ENCODE measurements at regions not wholly inside any gene's neighbourhood (a gene's known extent, or its start where the extent isn't known, plus 50 kb on each side); places are given as distances from the start of the nearest gene placed in this dataset.

DNA sequence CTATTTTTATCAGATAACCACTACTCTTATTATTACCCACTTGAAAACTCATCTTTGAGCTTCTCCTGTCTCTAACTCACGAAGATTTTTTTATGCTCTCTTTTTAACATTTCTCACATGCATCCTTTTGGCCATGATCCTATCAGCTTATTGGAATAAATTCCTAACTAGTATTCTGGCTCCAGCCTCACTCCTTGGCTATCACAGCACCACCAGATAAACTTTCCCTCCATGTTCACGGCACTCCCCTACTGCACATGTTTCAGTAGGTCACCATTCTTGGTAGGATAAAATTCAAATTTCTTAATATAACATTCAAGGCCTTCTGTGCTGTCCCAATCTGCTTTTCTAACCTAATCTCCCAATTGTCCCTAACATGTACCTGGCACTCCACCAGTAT lies 186.6 kb upstream of the UBASH3B start:
- no peak overlapping the region for H3K4me3 ChIP-seq
- H3K27ac ChIP-seq, result no peak overlapping the region
- H3K4me1 ChIP-seq, result no peaks in the 10 kb centered on the region
- no peaks in the 10 kb centered on the region for H3K36me3 ChIP-seq
- WGBS, 2 donors (ENCODE audit: low coverage in 1 of 2), result 67 to 88% methylated on average over 2 of the region's 2 CpGs
- ATAC-seq, result no peak
- TF ChIP-seq, protein P1, sequence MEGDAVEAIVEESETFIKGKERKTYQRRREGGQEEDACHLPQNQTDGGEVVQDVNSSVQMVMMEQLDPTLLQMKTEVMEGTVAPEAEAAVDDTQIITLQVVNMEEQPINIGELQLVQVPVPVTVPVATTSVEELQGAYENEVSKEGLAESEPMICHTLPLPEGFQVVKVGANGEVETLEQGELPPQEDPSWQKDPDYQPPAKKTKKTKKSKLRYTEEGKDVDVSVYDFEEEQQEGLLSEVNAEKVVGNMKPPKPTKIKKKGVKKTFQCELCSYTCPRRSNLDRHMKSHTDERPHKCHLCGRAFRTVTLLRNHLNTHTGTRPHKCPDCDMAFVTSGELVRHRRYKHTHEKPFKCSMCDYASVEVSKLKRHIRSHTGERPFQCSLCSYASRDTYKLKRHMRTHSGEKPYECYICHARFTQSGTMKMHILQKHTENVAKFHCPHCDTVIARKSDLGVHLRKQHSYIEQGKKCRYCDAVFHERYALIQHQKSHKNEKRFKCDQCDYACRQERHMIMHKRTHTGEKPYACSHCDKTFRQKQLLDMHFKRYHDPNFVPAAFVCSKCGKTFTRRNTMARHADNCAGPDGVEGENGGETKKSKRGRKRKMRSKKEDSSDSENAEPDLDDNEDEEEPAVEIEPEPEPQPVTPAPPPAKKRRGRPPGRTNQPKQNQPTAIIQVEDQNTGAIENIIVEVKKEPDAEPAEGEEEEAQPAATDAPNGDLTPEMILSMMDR (IDR thresholded peaks at IDR 0.05), result no peak
- no peak for TF ChIP-seq POLR2A (IDR thresholded peaks at IDR 0.05)
- TF ChIP-seq POLR2AphosphoS5 (IDR thresholded peaks at IDR 0.05), result no peak
- TF ChIP-seq EP300 (IDR thresholded peaks at IDR 0.05), result no peak
- peaks cover 0 to 13% (median 0%) of the 10 kb centered on the region in 3 donors for H3K9me3 ChIP-seq
- H3K27me3 ChIP-seq, result no peaks in the 10 kb centered on the region

DNA sequence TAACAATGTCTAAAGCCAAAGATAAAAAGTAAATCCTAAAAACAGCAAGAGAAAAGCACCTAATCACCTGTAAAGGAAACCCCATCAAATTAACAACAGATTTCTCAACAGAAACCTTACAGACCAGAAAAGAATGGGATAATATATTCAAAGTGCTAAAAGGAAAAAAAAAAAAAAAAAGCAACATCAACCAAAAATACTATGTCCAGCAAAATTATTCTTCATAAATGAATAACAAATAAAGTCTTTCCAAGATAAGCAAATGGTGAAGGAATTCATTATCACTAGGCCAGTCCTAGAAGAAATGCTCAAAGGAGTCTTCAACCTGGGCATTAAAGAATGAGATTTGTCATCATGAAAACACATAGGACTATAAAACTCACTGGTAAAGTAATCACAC lies 192.0 kb upstream of the UBASH3B start:
- Histone ChIP-seq H3K4me3 (no peak overlapping the region), H3K9me3 (peaks cover 0 to 43% (median 0%) of the 10 kb centered on the region in 3 donors), H3K27me3 (no peaks in the 10 kb centered on the region), H3K36me3 (no peaks in the 10 kb centered on the region), H3K27ac (no peak overlapping the region), H3K4me1 (no peaks in the 10 kb centered on the region)
- ATAC-seq, result no peak
- TF ChIP-seq EP300 (IDR thresholded peaks at IDR 0.05) (no peak), POLR2AphosphoS5 (IDR thresholded peaks at IDR 0.05) (no peak)

DNA sequence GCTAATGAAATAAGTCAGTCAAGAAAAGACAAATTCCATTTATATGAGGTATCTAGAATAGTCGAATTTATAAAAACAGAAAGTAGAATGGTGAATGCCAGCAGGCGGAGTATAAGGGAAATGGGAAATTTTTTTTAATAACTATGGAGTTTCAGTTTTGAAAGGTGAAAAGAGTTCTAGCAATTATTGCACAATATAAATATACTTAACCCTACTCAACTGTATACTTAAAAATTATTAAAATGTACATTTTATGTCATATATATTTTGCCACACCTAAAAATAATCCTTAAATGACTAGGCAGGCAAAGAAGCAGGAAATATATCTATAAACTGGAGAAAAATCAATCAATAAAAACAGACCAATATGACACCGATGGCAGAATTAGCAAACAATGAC lies 196.5 kb upstream of the UBASH3B start:
- H3K27me3 ChIP-seq, result no peaks in the 10 kb centered on the region
- no peak overlapping the region for H3K27ac ChIP-seq
- no peak for ATAC-seq
- whole genome bisulfite sequencing, 2 donors (ENCODE audit: low coverage in 1 of 2), result 84 to 97% methylated on average over 3 of the region's 3 CpGs
- no peak overlapping the region for H3K4me3 ChIP-seq
- no peaks in the 10 kb centered on the region for H3K4me1 ChIP-seq
- TF ChIP-seq EP300 (IDR thresholded peaks at IDR 0.05) (no peak), POLR2A (IDR thresholded peaks at IDR 0.05) (no peak), POLR2AphosphoS5 (IDR thresholded peaks at IDR 0.05) (no peak)
- TF ChIP-seq, protein P1 (IDR thresholded peaks at IDR 0.05), result no peak
- H3K36me3 ChIP-seq, result no peaks in the 10 kb centered on the region
- peaks cover 0 to 37% (median 0%) of the 10 kb centered on the region in 3 donors for H3K9me3 ChIP-seq

DNA sequence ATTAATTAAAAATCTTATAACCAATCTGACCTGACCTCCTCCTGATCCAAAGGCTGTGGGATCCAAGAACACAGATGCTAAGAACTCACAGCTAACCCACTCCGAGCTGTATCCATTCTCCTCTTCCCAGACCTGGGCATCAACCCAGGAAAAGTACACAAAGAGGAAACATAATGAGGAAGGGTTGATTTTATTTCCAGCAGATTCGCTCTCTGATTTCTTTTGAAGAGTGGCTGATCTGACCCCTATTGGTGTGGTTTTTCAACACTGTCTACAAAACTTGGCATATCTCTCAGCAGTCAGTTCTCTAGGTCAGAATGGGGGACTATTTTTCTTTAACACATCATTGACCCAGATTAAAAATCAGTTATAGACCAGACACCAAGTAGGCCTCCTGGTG lies 201.9 kb upstream of the UBASH3B start:
- ATAC-seq, result no peak
- 54 to 69% methylated on average over 2 of the region's 2 CpGs for WGBS, 2 donors (ENCODE audit: low coverage in 1 of 2)
- no peaks in the 10 kb centered on the region for H3K36me3 ChIP-seq
- TF ChIP-seq POLR2AphosphoS5 (IDR thresholded peaks at IDR 0.05) (no peak), POLR2A (IDR thresholded peaks at IDR 0.05) (no peak), EP300 (IDR thresholded peaks at IDR 0.05) (no peak)
- TF ChIP-seq, protein P1 (IDR thresholded peaks at IDR 0.05), result no peak
- no peak overlapping the region for H3K4me3 ChIP-seq
- no peaks in the 10 kb centered on the region for H3K27me3 ChIP-seq
- peaks cover 0 to 6% (median 0%) of the 10 kb centered on the region in 3 donors for H3K9me3 ChIP-seq
- H3K27ac ChIP-seq, result no peak overlapping the region
- H3K4me1 ChIP-seq, result no peaks in the 10 kb centered on the region

DNA sequence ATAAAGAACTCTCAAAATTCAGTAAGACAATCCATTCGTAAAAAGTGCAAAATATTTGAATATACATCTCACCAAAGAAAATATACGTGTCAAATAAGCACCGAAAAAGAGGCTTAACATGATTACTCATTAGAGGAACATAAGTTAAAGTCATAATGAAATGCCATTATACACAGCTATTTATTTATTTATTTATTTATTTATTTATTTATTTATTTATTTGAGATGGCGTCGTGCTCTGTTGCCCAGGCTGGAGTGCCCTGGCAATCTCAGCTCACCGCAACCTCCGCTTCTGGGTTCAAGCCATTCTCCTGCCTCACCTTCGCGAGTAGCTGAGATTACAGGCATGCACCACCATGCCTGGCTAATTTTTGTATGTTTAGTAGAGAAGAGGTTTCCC lies 203.6 kb upstream of the UBASH3B start:
- 87 to 94% methylated on average over 5 to 9 of the region's 9 CpGs for WGBS, 2 donors (ENCODE audit: low coverage in 1 of 2)
- TF ChIP-seq, protein P1 (IDR thresholded peaks at IDR 0.05), result no peak
- no peak for ATAC-seq
- Histone ChIP-seq H3K4me1 (no peaks in the 10 kb centered on the region), H3K27me3 (no peaks in the 10 kb centered on the region), H3K27ac (no peak overlapping the region), H3K36me3 (no peaks in the 10 kb centered on the region), H3K9me3 (no peaks in the 10 kb centered on the region), H3K4me3 (no peak overlapping the region)

DNA sequence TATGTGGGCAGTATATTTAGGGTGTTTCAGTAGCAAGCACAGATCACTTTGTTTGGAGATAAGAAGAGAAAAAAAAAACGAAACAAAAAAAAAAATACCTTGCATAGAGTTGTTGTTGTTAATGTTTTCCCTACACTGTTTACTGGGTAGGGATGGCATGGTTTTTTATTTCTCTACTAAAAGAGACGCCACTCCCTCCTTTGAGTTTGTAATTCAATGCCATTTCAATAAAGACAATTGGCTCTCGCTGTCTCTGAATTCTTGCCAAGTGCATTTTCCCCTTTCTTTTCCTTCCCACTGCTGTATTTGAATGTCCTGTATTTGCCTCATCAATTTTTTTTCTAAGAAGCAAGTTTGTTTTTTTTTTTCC lies 213.9 kb upstream of the UBASH3B start:
- WGBS, 2 donors (ENCODE audit: low coverage in 1 of 2), result 28 to 39% methylated on average over 3 of the region's 3 CpGs
- H3K27me3 ChIP-seq, result no peaks in the 10 kb centered on the region
- peaks cover 0 to 25% (median 0%) of the 10 kb centered on the region in 3 donors for H3K4me1 ChIP-seq
- peak overlapping the region; percentile 54 to 94 for H3K4me3 ChIP-seq
- ATAC-seq, result no peak
- no peaks in the 10 kb centered on the region for H3K36me3 ChIP-seq
- H3K27ac ChIP-seq, result peak overlapping the region; percentile 2 to 74 (median 60)
- H3K9me3 ChIP-seq, result no peaks in the 10 kb centered on the region
- TF ChIP-seq POLR2A (IDR thresholded peaks at IDR 0.05) (no peak), POLR2AphosphoS5 (IDR thresholded peaks at IDR 0.05) (no peak), EP300 (IDR thresholded peaks at IDR 0.05) (no peak)
